GM12878 (cell line): ENCODE measurements at regions not wholly inside any gene's neighbourhood (a gene's known extent, or its start where the extent isn't known, plus 50 kb on each side); places are given as distances from the start of the nearest gene placed in this dataset.

Experiments used
- ATF2 ChIP-seq: IDR thresholded peaks from 2 replicates; pipeline ENCODE4 v1.6.1; 2012; ENCODE audit warnings: low read length, inconsistent platforms
- ATF7 ChIP-seq: fragments of 450-650 bp; IDR thresholded peaks from 2 replicates; pipeline ENCODE4 v1.6.1; 2016; ENCODE audit warnings: low read depth, mild to moderate bottlenecking
- CBFB ChIP-seq: IDR thresholded peaks from 2 replicates; pipeline ENCODE4 v1.6.1; 2016; ENCODE audit warnings: antibody characterized with exemption, low read depth
- EED ChIP-seq: sonication (generic); IDR thresholded peaks from 2 replicates; pipeline ENCODE4 v1.6.1; 2016; ENCODE audit warnings: antibody characterized with exemption, low read depth
- FOXK2 ChIP-seq: fragments of 450-650 bp; IDR thresholded peaks from 2 replicates; pipeline ENCODE4 v1.6.1; 2017; ENCODE audit warnings: mild to moderate bottlenecking, moderate library complexity
- KAT2A ChIP-seq: conservative IDR thresholded peaks from 2 replicates; pipeline ENCODE4 v1.6.1; 2011; ENCODE audit warnings: low read depth, low read length; ENCODE audit not compliant: control insufficient read depth
- MEF2B ChIP-seq: fragments of 450-650 bp; IDR thresholded peaks from 2 replicates; pipeline ENCODE4 v1.6.1; 2018; ENCODE audit warnings: mild to moderate bottlenecking, moderate library complexity; ENCODE audit not compliant: partially characterized antibody, poor library complexity, severe bottlenecking
- MYB ChIP-seq: fragments of 150-350 bp; IDR thresholded peaks from 2 replicates; pipeline ENCODE4 v1.6.1; 2014; ENCODE audit warnings: mild to moderate bottlenecking, low read depth, low read length, borderline replicate concordance
- NFYA ChIP-seq: IDR thresholded peaks from 2 replicates; pipeline ENCODE4 v1.6.1; 2011; ENCODE audit warnings: low read depth, mild to moderate bottlenecking, low read length, improper control_type of control experiment, borderline replicate concordance
- NR2F1 ChIP-seq: fragments of 450-650 bp; conservative IDR thresholded peaks from 2 replicates; pipeline ENCODE4 v1.6.1; 2017; ENCODE audit warnings: mild to moderate bottlenecking
- PAX5 ChIP-seq: IDR thresholded peaks from 2 replicates; pipeline ENCODE4 v1.6.1; 2011; ENCODE audit warnings: low read depth, low read length, borderline replicate concordance
- POLR2A ChIP-seq: IDR thresholded peaks from 2 replicates; pipeline ENCODE4 v1.6.1; 2011; ENCODE audit warnings: low read depth, mild to moderate bottlenecking, low read length
- POLR2AphosphoS2 ChIP-seq: IDR thresholded peaks from 2 replicates; pipeline ENCODE4 v1.6.1; 2011; ENCODE audit warnings: low read depth, mild to moderate bottlenecking, low read length, improper control_type of control experiment, moderate library complexity
- POU2F2 ChIP-seq: IDR thresholded peaks from 3 replicates; pipeline ENCODE4 v1.6.1; 2011; ENCODE audit warnings: low read depth, mild to moderate bottlenecking, low read length, borderline replicate concordance
- RBBP5 ChIP-seq: fragments of 200-600 bp; sonication (generic); conservative IDR thresholded peaks from 2 replicates; pipeline ENCODE4 v1.6.1; 2016
- RUNX3 ChIP-seq: IDR thresholded peaks from 2 replicates; pipeline ENCODE4 v1.6.1; 2012; ENCODE audit warnings: low read length, inconsistent platforms
- SMC3 ChIP-seq: IDR thresholded peaks from 2 replicates; pipeline ENCODE4 v1.6.1; 2011; ENCODE audit warnings: low read length, improper control_type of control experiment, borderline replicate concordance
- SRF ChIP-seq, 2 experiments: IDR thresholded peaks; 2 replicates each; pipeline ENCODE4 v1.6.1; 2011; ENCODE audit warnings: low read depth in 2 of 2, low read length in 2 of 2, mild to moderate bottlenecking in 1 of 2, moderate library complexity in 1 of 2
- STAT1 ChIP-seq: fragments of 450-650 bp; conservative IDR thresholded peaks from 2 replicates; pipeline ENCODE4 v1.6.1; 2014; ENCODE audit warnings: antibody characterized with exemption, mild to moderate bottlenecking
- TBL1XR1 ChIP-seq: IDR thresholded peaks from 2 replicates; pipeline ENCODE4 v1.6.1; 2012; ENCODE audit warnings: low read depth, low read length, improper control_type of control experiment
- YBX1 ChIP-seq: fragments of 450-650 bp; IDR thresholded peaks from 2 replicates; pipeline ENCODE4 v1.6.1; 2016; ENCODE audit warnings: antibody characterized with exemption
- ZBTB11 ChIP-seq: fragments of 450-650 bp; formaldehyde crosslinking; IDR thresholded peaks from 2 replicates; pipeline ENCODE4 v1.5.0; 2022; ENCODE audit warnings: mild to moderate bottlenecking, missing genetic modification characterization
- TF ChIP-seq, protein P1 (sequence below): fragments of 450-650 bp; IDR thresholded peaks from 2 replicates; pipeline ENCODE4 v1.6.1; 2017; ENCODE audit warnings: mild to moderate bottlenecking
- TF ChIP-seq, protein P2 (sequence below): IDR thresholded peaks from 2 replicates; pipeline ENCODE4 v1.6.1; 2011; ENCODE audit warnings: borderline replicate concordance, low read depth, mild to moderate bottlenecking, moderate library complexity, low read length; ENCODE audit not compliant: insufficient read depth, poor library complexity, severe bottlenecking

GRCh38 chr6:84353459-84354423, 126.3 kb upstream of the CEP162 start (continued):
- TF ChIP-seq, protein P1, sequence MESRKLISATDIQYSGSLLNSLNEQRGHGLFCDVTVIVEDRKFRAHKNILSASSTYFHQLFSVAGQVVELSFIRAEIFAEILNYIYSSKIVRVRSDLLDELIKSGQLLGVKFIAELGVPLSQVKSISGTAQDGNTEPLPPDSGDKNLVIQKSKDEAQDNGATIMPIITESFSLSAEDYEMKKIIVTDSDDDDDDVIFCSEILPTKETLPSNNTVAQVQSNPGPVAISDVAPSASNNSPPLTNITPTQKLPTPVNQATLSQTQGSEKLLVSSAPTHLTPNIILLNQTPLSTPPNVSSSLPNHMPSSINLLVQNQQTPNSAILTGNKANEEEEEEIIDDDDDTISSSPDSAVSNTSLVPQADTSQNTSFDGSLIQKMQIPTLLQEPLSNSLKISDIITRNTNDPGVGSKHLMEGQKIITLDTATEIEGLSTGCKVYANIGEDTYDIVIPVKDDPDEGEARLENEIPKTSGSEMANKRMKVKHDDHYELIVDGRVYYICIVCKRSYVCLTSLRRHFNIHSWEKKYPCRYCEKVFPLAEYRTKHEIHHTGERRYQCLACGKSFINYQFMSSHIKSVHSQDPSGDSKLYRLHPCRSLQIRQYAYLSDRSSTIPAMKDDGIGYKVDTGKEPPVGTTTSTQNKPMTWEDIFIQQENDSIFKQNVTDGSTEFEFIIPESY = no peak
- no peak for TF ChIP-seq CBFB
- TF ChIP-seq NR2F1 = peak; percentile 31; the same call in 1 of the 2 replicates
- TF ChIP-seq POLR2AphosphoS2 = no peak
- peak; percentile 64 for TF ChIP-seq RUNX3
- TF ChIP-seq TBL1XR1 = no peak
- peak; percentile 51 for TF ChIP-seq MEF2B
- TF ChIP-seq SMC3 = no peak
- no peak for TF ChIP-seq MYB
- TF ChIP-seq STAT1 = no peak
- no peak for TF ChIP-seq RBBP5
- no peak for TF ChIP-seq ZBTB11 (CRISPR knock-in tag)
- TF ChIP-seq YBX1 = no peak
- no peak for TF ChIP-seq KAT2A
- no peak for TF ChIP-seq PAX5
- TF ChIP-seq, protein P2, sequence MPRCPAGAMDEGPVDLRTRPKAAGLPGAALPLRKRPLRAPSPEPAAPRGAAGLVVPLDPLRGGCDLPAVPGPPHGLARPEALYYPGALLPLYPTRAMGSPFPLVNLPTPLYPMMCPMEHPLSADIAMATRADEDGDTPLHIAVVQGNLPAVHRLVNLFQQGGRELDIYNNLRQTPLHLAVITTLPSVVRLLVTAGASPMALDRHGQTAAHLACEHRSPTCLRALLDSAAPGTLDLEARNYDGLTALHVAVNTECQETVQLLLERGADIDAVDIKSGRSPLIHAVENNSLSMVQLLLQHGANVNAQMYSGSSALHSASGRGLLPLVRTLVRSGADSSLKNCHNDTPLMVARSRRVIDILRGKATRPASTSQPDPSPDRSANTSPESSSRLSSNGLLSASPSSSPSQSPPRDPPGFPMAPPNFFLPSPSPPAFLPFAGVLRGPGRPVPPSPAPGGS = no peak
- no peak for TF ChIP-seq NFYA
- TF ChIP-seq ATF2 = no peak
- peak; percentile 60; the same call in 1 of the 3 replicates for TF ChIP-seq POU2F2
- TF ChIP-seq POLR2A = no peak
- no peak for TF ChIP-seq EED
- TF ChIP-seq ATF7 = 0 out of 2 replicates have a peak, but pooled peaks have one; percentile 18
- no peak for TF ChIP-seq SRF (IDR thresholded peaks at IDR 0.05; ENCODE audit: low read depth in 2 of 2, low read length in 2 of 2)
- no peak for TF ChIP-seq FOXK2
